H1 (cell line): ENCODE measurements at regions not wholly inside any gene's neighbourhood (a gene's known extent, or its start where the extent isn't known, plus 50 kb on each side); places are given as distances from the start of the nearest gene placed in this dataset.

Source experiments
- CBX5 ChIP-seq: fragments of 300-800, 300-1000 bp; sonication (generic); IDR thresholded peaks from 2 replicates; pipeline ENCODE4 v1.7.1; 2016; ENCODE audit warnings: antibody characterized with exemption, low read length, low read depth
- JUN ChIP-seq: IDR thresholded peaks from 2 replicates; pipeline ENCODE4 v1.6.1; 2011; ENCODE audit warnings: low read depth, mild to moderate bottlenecking, improper control_type of control experiment, low read length
- PHF8 ChIP-seq: fragments of 200-600 bp; sonication (generic); conservative IDR thresholded peaks from 2 replicates; pipeline ENCODE4 v1.7.1; 2012; ENCODE audit warnings: low read depth, mild to moderate bottlenecking, inconsistent platforms, low read length, moderate library complexity
- RAD21 ChIP-seq, 2 experiments: IDR thresholded peaks in 1 of 2; conservative IDR thresholded peaks in 1 of 2; 2 replicates each; pipeline ENCODE4 v1.6.1; 2011; ENCODE audit warnings: low read depth in 2 of 2, low read length in 2 of 2, improper control_type of control experiment in 1 of 2, inconsistent platforms in 1 of 2, mild to moderate bottlenecking in 1 of 2, moderate library complexity in 1 of 2
- SP4 ChIP-seq: IDR thresholded peaks from 2 replicates; pipeline ENCODE4 v1.6.1; 2012; ENCODE audit warnings: low read length, inconsistent platforms

DNA sequence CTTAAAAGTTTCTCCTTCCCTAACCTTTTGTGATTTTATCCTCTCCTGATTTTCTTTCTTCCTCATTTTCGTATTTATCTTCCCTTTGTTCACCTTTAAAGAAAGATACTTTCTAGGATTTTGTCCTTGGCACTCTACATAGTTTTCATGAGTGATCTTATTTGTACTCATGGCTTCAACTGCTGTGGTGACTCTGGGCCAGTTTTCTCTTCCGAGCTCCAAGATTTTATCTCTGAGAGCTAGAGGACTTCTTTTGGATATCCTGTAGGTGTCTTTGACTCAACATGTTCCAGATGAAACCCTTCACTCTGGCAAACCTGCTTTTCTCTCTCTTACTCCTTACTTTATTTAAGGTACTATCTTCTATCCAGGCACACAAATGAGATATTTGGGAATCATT, 53.7 kb upstream of the MACF1 start (continued):
- TF ChIP-seq PHF8 (no peak), JUN (no peak), RAD21 (IDR thresholded peaks at IDR 0.05 in 1 of 2, conservative IDR thresholded peaks at IDR 0.05 in 1 of 2; ENCODE audit: low read depth in 2 of 2, low read length in 2 of 2) (no peak), CBX5 (no peak), SP4 (no peak)
